ENCODE measurements at regions not wholly inside any gene's neighbourhood (a gene's known extent, or its start where the extent isn't known, plus 50 kb on each side); places are given as distances from the start of the nearest gene placed in this dataset.

DNA sequence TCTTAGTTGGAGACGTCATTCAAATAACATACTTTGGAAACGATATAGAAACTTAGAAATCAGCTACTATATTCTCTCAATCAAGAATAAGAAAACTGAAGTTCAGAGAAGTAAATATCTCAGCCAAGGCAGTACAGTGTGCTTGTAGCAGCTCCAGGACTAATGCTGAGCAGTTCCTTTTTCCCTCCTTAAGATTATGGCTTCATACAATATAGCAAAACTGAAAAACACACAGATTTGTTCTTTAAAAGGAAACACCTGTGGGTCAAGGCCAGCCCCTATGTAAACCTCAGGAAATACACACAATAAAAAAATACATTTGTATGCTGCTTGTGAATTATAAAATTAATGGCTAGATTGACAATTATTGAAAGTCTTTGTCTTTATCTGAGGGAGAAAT lies 212.7 kb upstream of the EDNRB start:
- 2% methylated on average over 2 of the region's 2 CpGs for WGBS (ENCODE audit: low lambda C conversion rate)

More for the DNA sequence above, 212.7 kb upstream of the EDNRB start:
- FAIRE-seq, result no peak
- H3K27me3 ChIP-seq (ENCODE audit: control insufficient read depth in 1 of 2, insufficient read depth in 2 of 2, low read length in 2 of 2), result no peaks in the 10 kb centered on the region; a peak in 1 of 5 replicates
- H3K4me1 ChIP-seq (ENCODE audit: insufficient read depth, low read length), result no peaks in the 10 kb centered on the region
- in situ Hi-C loops (cut with HindIII; ENCODE audit: extremely low pct_ligation_motif_present, low pct_unique_long_range_greater_than_20kb) (no loop called here), intact Hi-C loops (cut with micrococcal nuclease; ENCODE audit: unreplicated experiment) (no loop called here)
- DNase-seq (ENCODE audit: low spot score), result no peak
- TF ChIP-seq ARNT2 (CRISPR knock-in tag; IDR thresholded peaks at IDR 0.05; ENCODE audit: low read depth) (no peak), HOXD1 (CRISPR knock-in tag; IDR thresholded peaks at IDR 0.05) (no peak), ZNF781 (CRISPR knock-in tag; IDR thresholded peaks at IDR 0.05; ENCODE audit: borderline replicate concordance, not compliant biosample characterization) (no peak), MED1 (CRISPR knock-in tag; IDR thresholded peaks at IDR 0.05) (no peak), ZNF616 (CRISPR knock-in tag; IDR thresholded peaks at IDR 0.05; ENCODE audit: low read depth) (no peak), NFKBIZ (CRISPR knock-in tag; IDR thresholded peaks at IDR 0.05) (no peak), NFYC (CRISPR knock-in tag; IDR thresholded peaks at IDR 0.05) (no peak), ZNF879 (CRISPR knock-in tag; IDR thresholded peaks at IDR 0.05) (no peak), ZNF816 (CRISPR knock-in tag; IDR thresholded peaks at IDR 0.05; ENCODE audit: borderline replicate concordance) (no peak)
- TF ChIP-seq, protein P1, sequence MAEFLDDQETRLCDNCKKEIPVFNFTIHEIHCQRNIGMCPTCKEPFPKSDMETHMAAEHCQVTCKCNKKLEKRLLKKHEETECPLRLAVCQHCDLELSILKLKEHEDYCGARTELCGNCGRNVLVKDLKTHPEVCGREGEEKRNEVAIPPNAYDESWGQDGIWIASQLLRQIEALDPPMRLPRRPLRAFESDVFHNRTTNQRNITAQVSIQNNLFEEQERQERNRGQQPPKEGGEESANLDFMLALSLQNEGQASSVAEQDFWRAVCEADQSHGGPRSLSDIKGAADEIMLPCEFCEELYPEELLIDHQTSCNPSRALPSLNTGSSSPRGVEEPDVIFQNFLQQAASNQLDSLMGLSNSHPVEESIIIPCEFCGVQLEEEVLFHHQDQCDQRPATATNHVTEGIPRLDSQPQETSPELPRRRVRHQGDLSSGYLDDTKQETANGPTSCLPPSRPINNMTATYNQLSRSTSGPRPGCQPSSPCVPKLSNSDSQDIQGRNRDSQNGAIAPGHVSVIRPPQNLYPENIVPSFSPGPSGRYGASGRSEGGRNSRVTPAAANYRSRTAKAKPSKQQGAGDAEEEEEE (CRISPR knock-in tag; IDR thresholded peaks at IDR 0.05; ENCODE audit: borderline replicate concordance), result no peak
- TF ChIP-seq, protein P2, sequence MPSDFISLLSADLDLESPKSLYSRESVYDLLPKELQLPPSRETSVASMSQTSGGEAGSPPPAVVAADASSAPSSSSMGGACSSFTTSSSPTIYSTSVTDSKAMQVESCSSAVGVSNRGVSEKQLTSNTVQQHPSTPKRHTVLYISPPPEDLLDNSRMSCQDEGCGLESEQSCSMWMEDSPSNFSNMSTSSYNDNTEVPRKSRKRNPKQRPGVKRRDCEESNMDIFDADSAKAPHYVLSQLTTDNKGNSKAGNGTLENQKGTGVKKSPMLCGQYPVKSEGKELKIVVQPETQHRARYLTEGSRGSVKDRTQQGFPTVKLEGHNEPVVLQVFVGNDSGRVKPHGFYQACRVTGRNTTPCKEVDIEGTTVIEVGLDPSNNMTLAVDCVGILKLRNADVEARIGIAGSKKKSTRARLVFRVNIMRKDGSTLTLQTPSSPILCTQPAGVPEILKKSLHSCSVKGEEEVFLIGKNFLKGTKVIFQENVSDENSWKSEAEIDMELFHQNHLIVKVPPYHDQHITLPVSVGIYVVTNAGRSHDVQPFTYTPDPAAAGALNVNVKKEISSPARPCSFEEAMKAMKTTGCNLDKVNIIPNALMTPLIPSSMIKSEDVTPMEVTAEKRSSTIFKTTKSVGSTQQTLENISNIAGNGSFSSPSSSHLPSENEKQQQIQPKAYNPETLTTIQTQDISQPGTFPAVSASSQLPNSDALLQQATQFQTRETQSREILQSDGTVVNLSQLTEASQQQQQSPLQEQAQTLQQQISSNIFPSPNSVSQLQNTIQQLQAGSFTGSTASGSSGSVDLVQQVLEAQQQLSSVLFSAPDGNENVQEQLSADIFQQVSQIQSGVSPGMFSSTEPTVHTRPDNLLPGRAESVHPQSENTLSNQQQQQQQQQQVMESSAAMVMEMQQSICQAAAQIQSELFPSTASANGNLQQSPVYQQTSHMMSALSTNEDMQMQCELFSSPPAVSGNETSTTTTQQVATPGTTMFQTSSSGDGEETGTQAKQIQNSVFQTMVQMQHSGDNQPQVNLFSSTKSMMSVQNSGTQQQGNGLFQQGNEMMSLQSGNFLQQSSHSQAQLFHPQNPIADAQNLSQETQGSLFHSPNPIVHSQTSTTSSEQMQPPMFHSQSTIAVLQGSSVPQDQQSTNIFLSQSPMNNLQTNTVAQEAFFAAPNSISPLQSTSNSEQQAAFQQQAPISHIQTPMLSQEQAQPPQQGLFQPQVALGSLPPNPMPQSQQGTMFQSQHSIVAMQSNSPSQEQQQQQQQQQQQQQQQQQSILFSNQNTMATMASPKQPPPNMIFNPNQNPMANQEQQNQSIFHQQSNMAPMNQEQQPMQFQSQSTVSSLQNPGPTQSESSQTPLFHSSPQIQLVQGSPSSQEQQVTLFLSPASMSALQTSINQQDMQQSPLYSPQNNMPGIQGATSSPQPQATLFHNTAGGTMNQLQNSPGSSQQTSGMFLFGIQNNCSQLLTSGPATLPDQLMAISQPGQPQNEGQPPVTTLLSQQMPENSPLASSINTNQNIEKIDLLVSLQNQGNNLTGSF (CRISPR knock-in tag; IDR thresholded peaks at IDR 0.05), result no peak
- TF ChIP-seq, protein P3, sequence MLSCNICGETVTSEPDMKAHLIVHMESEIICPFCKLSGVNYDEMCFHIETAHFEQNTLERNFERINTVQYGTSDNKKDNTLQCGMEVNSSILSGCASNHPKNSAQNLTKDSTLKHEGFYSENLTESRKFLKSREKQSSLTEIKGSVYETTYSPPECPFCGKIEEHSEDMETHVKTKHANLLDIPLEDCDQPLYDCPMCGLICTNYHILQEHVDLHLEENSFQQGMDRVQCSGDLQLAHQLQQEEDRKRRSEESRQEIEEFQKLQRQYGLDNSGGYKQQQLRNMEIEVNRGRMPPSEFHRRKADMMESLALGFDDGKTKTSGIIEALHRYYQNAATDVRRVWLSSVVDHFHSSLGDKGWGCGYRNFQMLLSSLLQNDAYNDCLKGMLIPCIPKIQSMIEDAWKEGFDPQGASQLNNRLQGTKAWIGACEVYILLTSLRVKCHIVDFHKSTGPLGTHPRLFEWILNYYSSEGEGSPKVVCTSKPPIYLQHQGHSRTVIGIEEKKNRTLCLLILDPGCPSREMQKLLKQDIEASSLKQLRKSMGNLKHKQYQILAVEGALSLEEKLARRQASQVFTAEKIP (CRISPR knock-in tag; IDR thresholded peaks at IDR 0.05; ENCODE audit: borderline replicate concordance), result no peak
- TF ChIP-seq, protein P4, sequence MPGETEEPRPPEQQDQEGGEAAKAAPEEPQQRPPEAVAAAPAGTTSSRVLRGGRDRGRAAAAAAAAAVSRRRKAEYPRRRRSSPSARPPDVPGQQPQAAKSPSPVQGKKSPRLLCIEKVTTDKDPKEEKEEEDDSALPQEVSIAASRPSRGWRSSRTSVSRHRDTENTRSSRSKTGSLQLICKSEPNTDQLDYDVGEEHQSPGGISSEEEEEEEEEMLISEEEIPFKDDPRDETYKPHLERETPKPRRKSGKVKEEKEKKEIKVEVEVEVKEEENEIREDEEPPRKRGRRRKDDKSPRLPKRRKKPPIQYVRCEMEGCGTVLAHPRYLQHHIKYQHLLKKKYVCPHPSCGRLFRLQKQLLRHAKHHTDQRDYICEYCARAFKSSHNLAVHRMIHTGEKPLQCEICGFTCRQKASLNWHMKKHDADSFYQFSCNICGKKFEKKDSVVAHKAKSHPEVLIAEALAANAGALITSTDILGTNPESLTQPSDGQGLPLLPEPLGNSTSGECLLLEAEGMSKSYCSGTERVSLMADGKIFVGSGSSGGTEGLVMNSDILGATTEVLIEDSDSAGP (CRISPR knock-in tag; IDR thresholded peaks at IDR 0.05; ENCODE audit: borderline replicate concordance), result no peak
- H3K27ac ChIP-seq (ENCODE audit: extremely low read length, insufficient read depth, low read length), result no peak overlapping the region
- no peak overlapping the region for H3K4me2 ChIP-seq (ENCODE audit: low read depth, low read length)
- H2AFZ ChIP-seq (ENCODE audit: low read length), result no peak overlapping the region
- no peak for ATAC-seq
- CTCF ChIA-PET (ENCODE audit: low intra/inter-chr PET ratio, low total read pairs), result no interaction called here
- H3K36me3 ChIP-seq (replicated peaks in 1 of 2; ENCODE audit: control insufficient read depth in 1 of 2, insufficient read depth in 2 of 2, low read length in 2 of 2), result no peaks in the 10 kb centered on the region
- H3K4me3 ChIP-seq (replicated peaks in 1 of 3; ENCODE audit: insufficient read depth in 1 of 3, low read depth in 2 of 3, low read length in 3 of 3), result no peak overlapping the region
- no TSS peak for BruUV-seq (replicated peaks)
- POLR2A ChIA-PET, result no interaction called here
- no peaks in the 10 kb centered on the region for H4K20me1 ChIP-seq (ENCODE audit: insufficient read depth, low read length)
- H3K9me3 ChIP-seq (ENCODE audit: low read length), result no peaks in the 10 kb centered on the region
- no peaks in the 10 kb centered on the region for H3K79me2 ChIP-seq (ENCODE audit: insufficient read depth, low read length)
- no peak overlapping the region for H3K9ac ChIP-seq (ENCODE audit: insufficient read depth, low read depth, low read length)

Data from HepG2 (cell line).